HG02973 (cell line): ENCODE measurements at regions not wholly inside any gene's neighbourhood (a gene's known extent, or its start where the extent isn't known, plus 50 kb on each side); places are given as distances from the start of the nearest gene placed in this dataset.

Experiments
- ATAC-seq: cut with Tn5 transposase; IDR thresholded peaks from one replicate; pipeline ENCODE4 v1.9.1; 2021; ENCODE audit warnings: moderate library complexity; ENCODE audit not compliant: unreplicated experiment

DNA sequence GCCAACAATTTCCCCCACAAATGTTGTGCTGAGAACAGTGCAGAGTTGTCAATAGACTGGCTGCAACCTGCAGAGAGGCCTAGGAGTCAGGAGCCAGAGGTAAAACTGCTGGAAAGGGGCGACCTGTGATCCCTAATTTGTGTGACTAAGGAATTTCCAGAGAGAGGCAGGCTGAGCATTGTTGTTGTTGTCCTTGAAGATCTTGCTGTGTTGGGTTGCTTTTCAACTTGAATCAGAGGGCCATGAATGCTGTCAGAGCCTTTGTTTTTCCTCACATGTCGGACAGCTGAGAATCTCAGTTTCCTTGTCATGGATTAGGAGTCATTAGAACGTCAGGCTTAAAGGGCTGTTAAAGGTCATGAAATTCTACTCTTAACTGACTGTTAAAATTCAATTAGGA lies 134.6 kb upstream of the ASTN2 start:
- no peak for ATAC-seq

DNA sequence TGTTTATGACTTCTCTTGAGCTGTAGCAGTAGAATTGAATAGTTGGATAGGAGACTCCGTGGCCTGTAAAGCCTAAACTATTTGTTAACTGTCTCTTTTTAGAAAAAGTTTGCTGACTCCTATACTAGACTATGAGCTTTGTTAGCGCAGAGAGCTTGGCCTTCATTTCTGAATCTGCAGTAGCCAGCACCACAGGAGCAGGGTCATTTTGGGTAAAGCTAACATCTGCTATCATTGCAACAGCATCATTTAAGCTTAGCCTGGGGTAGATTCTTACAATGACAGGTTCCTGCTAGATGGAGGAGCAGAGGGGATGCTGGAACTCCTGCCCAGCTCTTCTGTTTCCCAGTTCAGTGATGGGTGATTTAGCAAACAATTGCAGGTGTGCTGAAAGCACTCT lies 133.7 kb upstream of the ASTN2 start:
- ATAC-seq = no peak

DNA sequence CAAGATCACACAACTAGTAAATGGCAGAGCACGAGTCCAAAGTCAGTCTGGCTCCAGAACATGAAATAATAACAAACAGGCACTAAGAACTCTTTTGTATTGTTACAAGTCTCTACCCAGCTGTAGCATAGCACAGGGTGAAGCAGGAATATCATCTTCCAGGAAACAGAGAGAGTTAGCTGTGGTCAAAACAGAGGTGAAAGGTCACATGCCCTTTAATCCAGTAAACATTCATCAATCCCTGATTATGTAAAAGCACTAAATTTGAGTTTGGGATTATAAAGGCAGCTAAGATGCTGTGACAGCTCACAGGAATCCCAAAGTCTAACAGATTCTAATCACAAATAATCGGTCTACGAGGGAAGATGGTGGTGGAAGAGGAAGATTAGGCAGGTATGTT lies 133.0 kb upstream of the ASTN2 start:
- no peak for ATAC-seq

DNA sequence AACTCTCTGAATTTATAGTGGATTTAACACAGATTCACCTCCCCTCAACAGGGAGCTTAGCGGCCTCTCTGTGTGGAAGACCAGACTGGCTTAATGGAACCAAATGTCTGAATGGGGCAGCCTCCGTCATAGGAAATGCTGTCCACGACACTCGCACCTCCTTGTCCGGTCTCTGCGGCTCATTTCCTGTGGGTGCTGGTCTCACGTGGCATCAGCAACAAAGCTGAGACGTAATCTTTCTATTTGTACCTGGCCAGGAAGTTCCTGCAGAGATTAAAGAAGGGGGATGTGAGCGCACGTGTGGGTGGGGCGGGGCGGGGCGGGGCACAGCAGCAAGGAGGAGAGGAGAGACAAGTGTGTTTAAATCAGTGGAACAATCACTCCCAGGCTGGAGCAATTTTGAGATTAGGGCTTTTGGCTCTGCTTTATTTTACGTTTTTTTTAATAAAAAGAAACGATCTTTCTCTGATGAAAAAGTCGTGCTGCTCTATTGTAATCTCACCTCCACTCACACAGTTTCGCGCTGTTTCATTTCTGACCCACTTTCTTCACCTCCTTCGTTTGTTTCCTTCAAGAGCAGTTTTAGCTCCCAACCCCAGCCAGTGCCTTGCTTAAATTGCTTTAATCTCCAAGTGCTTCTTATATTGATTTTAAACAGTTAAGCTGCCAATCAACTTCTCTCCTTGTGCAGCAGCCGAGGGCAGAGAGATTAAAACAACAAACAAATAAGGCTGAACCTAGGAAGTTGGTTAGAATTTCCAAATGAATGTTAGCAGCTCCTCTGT lies 132.2 kb upstream of the ASTN2 start:
- ATAC-seq = no peak

DNA sequence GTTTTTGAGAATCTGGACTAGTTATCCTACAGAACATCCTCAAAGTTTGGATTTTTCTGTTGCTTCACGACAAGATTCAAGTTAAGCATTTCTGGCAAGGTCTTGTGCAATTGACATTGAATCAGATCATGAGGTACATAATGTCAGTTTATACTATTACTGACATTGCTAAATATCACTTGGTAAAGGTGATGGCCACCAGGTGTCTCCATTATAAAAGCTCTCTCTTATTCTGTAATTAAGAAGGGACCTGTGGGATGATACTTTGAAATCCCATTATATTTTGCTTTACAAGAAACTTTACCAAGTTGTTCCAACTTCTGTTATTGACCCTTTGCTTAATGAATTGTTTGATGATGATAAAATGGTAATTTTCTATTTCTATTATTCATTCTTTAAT lies 131.0 kb upstream of the ASTN2 start:
- ATAC-seq = no peak

DNA sequence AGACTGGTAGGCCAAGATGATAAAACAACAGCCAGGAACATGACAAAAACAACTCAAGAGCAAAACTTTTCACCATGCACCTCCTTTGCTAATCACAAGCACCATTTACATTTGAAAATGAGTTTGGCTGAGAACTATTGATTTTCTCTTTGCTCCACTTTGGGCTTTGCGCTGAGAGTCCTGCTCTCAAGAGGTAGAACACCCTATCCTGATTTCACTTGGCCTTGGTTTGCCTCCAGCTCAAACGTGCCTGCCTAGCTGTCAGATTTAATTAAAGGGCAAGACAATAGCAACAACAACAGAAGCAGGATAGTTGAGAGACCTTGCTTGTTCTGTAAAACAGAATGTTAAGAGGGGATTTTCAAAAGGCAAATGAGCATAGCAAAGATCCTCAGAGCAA lies 128.2 kb upstream of the ASTN2 start:
- no peak for ATAC-seq

DNA sequence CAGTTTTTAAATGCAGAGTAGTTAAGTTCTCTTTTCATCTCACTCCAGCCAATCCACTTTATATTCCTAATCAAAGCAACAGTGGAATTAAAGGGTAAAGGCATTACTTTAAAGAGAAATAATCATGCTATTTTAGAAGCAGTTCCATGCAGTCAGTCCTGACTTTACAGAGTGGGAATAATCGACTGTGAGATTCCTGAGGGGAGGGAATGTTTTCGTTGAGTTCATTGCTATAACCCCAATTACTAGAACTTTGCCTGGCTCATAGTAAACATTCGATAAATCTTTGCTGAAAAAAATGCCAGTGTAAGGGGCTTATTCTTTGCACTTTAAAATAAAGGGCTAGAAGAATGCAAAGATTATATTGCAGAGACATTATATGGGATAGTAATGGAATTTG lies 127.2 kb upstream of the ASTN2 start:
- no peak for ATAC-seq

DNA sequence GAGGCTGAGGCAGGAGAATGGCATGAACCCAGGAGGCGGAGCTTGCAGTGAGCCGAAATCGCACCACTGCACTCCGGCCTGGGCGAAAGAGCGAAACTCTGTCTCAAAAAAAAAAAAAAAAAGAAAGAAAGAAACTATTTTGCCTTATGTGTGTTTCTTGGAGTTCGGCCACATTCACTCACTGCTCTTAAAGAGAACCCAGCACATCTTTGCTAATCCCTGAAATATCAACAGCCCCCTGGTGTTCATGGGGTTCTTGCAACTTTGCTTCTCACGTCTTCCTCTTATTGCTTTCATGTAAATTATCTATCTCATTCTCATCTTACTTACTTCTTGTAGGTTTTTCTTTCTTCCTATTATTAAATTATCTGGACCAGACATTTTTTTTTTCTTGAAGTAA lies 126.3 kb upstream of the ASTN2 start:
- ATAC-seq = no peak

DNA sequence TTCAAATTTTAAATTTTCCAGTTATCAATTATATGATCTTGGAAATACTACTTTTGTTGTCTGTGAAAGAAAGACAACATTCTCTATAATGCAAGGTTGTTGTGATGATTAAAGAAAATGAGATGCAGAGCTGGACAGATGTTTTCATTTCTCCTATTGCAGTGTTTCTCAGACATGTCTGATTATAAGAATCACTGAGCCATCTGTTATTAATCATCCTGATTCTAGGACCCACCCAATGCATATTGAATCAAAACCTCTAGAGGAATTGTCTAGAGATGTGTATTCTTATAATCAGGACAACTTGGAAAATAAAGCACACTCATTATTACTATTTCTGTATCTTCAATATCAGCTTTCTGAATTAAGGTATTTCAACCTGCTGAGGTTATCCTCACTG lies 121.1 kb upstream of the ASTN2 start:
- no peak for ATAC-seq

DNA sequence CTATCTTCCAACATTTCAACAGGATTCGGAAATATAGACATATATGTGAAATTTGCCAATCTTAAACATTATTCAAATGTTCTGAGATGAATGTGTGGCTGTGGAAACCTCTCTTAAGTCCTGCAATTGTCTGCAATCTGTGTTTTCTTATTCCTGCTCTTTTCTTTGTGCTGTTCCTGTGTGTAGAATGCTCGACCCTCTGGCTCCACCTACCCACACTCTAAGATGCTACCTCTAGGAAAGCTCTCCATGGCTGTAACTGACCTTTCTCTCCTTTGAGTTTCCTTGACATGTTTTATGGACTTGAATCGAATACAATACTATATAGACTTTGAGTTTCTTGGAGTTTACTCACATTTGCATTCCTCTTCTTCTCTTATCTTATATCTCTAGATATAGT lies 120.6 kb upstream of the ASTN2 start:
- ATAC-seq = no peak

DNA sequence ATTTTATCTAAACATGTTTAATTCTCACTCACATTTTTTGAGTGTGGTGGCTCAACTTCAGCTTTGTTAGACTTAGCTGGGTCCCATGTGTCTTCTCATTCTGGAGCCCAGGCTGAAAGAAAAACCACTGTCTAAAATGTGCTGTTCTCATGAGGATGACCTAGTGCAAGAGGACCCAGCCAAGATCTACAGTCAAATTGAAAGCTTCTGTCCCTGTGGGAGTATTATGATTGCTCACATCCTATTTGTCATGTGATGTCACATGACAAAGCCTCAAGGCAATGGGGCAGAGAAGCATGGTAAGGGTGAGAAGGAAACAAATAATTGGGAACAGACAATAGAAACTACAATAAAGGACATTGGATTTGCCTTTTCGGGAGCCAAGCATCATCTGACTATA lies 113.4 kb upstream of the ASTN2 start:
- ATAC-seq = no peak

DNA sequence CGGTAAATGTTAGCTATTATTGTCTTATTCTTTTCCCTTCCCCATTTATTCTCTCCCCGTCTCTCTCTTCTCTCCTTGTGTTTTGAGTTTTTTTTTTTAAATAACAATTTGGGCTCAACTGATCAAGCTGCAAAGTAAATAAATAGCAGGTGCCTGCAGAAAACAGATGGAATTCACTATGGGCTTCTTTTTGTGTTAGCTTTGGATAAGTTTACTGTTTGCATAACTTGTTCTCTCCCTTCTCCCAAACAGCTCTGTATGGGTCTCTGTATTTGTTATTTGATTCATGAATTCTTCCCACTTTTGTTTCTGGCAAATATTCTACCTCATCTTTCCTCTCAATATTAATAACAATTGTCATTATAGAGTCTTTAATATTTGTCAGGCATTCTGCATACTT lies 111.8 kb upstream of the ASTN2 start:
- ATAC-seq = no peak

DNA sequence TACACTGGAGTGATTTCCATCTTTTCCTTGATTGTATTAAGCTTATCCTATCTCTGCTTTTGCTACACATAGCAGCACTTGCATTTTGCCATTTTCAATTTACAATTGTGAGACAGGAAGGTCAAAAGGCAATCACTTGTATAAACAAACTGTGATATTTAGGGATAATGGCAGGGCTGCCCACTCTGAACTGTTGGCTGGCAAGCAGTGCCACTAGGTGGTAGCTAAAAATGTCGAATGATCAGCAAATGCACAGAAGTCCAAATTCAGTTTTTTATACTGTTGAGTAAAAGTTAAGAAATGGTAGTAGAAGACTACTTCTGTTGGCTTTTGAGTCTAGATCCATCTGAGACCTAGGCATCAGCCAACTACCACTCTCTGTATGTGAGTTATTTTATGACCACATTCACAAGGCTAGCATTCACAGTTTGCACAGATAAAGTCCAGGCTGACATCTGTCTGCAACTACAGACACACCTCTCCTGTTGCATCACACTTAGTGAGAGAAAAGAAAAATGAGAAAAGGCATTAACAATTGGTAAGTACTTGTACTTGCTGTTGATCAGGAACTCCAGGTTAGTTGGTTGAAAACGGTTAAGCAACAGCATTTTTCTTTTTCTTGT lies 108.8 kb upstream of the ASTN2 start:
- ATAC-seq = no peak

DNA sequence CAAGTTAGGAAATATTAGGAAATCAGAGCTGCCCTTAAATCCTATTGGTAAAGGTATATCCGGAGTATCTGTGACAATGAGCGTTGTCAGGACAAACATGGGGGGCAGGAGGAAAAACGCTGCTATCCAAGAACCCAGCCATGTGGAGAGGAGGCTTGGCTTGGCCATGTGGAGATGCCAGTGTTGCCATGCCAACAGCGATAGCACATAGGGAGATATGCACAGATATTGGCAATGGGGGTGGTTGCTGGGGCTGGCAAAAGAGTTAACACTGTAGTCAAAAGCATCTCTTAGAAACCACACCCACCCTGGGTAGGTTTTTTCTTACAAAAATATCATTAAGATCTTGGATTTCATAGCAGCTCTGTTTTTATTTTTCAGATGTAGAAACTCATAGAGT lies 106.4 kb upstream of the ASTN2 start:
- ATAC-seq = no peak

DNA sequence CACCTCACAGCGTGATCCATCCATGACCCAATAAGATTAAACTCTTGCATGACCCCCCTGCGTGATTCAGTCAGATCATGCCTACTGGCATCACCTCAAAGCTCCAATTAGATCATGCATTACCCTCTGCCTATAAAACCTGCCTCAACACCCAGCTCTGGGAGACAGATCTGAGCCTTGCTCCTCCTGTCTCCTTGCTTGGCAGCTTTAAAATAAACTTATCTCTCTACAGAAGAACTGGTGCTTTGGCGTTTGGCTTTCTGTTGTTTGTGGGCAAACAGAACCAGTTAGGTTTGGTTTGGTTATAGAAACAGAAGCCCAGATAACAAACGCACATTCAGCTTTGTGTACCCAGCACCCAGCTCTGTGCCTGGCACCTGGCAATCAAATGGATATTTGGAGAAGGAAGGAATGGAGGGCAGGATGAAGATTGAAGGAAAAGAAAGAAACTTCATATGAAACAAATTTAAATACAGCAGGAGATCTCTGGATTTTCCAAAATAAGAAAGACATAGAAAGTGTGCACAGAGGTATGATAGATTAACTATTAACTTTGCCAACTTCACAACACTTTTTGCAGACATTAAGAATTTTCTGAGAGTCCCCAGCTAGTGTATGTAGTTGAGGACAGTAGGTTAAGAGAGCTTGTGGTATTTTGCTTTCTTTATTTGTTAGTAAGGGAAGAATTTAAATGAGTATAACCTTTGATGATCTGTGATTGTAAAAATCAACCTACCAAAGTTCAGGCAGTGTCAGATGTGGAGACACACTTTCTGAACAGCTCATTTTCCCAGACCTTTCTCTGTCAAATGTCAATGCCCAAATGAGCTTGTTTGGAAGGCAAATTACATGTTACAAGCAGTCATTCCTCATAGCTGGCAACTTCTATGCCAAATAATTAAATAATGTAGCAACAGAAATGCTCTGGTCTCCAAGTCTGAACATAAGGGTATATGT lies 102.1 kb upstream of the ASTN2 start:
- ATAC-seq = no peak

DNA sequence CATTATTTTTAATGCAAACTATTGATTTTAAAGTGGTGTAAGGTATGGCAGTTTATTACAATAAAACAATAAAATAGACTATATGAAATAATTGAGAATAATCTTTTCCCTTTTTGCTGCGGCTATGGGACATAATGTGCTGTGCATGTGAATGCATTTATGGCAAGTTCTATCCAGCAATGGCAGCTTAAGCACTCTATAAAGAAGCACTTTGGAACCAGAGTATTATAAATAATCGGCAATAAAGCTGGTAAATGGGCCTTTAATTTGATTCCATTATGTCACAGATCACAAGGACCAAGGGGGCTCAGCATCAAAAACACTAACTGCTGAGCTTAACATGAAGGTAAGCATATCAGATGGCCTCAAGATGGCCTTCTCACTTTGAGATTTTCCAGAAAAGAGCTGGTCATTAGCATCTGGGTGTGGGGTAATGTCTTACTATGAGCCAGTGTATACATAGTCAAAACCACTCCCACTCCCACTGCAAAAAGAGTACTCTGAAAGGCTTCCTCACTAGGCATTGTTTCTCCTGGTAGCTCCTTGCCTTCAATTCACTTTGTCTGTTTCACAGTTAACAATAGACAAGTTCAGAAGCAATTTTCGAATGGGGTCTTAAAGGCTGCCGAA lies 97.1 kb upstream of the ASTN2 start:
- ATAC-seq = no peak

DNA sequence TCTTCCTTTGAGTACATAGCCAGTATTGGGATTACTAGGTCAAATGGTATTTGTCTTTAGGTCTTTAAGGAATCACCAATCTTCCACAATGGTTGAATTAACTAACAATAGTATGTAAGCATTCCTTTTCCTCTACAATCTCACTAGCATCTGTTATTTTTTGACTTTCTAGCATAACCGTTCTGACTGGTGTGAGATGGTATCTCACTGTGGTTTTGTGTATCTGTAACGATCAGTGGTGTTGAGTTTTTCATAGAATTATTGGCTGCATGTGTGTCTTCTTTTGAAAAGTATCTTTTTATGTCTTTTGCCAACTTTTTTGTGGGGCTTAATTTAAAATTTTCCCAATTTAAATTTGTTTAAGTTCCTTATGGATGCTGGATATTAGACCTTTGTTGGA lies 81.5 kb upstream of the ASTN2 start:
- ATAC-seq = no peak

DNA sequence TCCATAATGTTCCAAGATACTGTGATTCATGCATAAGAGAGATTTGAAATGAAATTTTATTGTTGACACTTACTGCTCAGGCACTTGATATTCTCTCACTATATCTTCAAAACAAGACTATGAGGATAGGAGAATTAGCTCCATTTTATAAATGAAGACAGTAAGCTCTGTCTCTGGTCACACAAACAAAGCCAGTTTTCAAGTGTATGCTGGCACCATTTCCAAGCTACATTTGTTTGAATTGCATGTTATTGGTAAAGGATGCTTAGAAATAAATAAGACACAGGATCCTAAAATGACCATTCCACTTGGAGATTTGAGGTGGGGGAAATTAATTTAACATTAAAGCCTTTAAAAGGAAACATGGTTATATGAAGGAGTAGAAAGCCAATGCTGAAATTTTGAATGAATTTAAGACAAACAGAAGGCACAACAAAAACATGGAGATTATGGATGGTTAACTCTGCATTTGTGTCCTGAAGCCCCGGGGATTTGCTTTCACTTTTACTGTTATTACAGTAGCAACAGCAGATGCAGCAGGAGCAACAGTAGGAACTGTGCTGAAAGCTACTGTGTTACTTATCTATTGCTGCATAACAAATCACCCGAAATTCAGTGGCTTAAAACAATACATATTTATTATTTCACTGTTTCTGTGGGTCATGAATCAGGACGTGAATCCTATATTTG lies 79.7 kb upstream of the ASTN2 start:
- ATAC-seq = no peak

DNA sequence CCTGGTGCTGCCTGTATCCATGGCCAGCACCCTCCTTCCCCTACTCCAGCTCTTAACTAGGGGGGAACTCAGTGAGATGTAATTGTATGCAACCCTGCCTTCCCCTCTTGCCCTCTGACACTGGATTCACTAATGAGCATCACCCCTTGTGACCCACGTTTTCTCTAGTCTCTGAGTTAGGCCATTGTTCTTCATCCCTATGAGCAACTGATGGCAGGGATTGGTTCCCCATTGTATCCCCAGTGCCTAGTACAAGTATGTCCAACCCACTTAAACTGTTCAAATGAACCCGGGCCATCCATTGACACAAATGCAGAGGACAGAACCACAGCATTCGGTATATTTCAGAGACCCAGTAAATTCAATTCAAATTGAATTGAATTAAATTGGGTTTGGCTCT lies 77.6 kb upstream of the ASTN2 start:
- no peak for ATAC-seq

DNA sequence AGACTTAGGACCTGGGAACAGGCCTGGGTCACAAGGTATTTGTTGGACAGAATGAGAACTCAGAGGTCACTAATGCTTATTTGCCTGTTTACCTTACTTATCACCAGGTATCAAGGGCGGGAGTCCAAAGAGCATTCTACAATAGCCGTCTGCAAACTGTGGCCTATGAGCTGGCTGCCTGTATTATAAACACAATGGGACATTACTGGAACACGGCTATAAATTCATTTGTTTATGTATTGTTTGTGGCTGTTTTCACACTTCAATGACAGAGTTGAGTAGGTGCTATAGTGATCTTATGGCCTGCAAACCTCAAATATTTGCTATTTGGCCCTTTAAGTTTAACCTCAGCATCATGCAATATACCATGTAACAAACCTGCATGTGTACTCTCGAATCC lies 76.6 kb upstream of the ASTN2 start:
- no peak for ATAC-seq

DNA sequence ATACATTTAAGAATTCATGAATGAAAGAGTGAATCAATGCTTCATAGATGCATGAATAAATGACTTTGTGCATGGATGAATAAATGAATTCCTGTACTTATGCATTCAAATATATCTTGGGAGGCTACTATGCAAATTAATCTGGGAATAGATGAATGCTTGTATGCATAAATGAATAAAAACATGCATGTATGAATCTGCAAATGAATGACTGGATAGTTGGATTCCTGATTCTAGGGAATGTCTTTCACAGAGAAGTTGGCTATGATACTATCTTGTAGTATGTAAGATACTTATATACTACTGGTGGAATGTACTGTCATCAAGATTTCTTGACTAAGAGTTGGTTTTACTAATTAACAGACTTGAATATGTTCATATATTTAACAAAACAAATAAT lies 75.3 kb upstream of the ASTN2 start:
- ATAC-seq = no peak
